GM10248 (cell line): ENCODE measurements at regions not wholly inside any gene's neighbourhood (a gene's known extent, or its start where the extent isn't known, plus 50 kb on each side); places are given as distances from the start of the nearest gene placed in this dataset.

Experiments used
- CTCF ChIA-PET: fragments of 300-600 bp; sonication (Branson Sonifier 250); formaldehyde crosslinking; extraction: SDS; loops from one replicate; lab custom pipeline; 2021; ENCODE audit warnings: antibody characterized with exemption; lab: Yijun Ruan, JAX
- POLR2A ChIA-PET: fragments of 350-650 bp; sonication (Branson Sonifier 250); formaldehyde crosslinking; extraction: SDS; loops from one replicate; lab custom pipeline; 2020; ENCODE audit warnings: antibody characterized with exemption; lab: Yijun Ruan, JAX
- DNase-seq: peaks from one replicate; pipeline ENCODE4 v3.0.0; 2012; ENCODE audit errors: extremely low spot score
- CTCF ChIP-seq: IDR thresholded peaks from 2 replicates; pipeline ENCODE4 v1.5.1; 2012; ENCODE audit warnings: mild to moderate bottlenecking, low read depth; ENCODE audit errors: extremely low read depth, missing control alignments, control extremely low read depth

- ChIA-PET CTCF (no interaction called here), POLR2A (no interaction called here)
- no peak for DNase-seq
- TF ChIP-seq CTCF = no peak
Observed at GRCh38 chr10:128281343-128281742, 155.1 kb upstream of the MKI67 start.

GRCh38 chr10:128281861-128282260, 155.6 kb upstream of the MKI67 start:
- TF ChIP-seq CTCF = no peak
- ChIA-PET CTCF (interaction anchor here (1.0 kb wide), 1 partner anchor 14 kb away, joined by 3 read pairs; no protein-coding TSS in a partner anchor), POLR2A (no interaction called here)
- no peak for DNase-seq

GRCh38 chr10:128286141-128286761, 160.0 kb upstream of the MKI67 start:
- CTCF ChIA-PET = interaction anchor here (1.0 kb wide), 1 partner anchor 23 kb away, joined by 3 read pairs; no protein-coding TSS in a partner anchor
- TF ChIP-seq CTCF = no peak
- POLR2A ChIA-PET = no interaction called here
- no peak for DNase-seq

- DNase-seq = no peak
- no peak for TF ChIP-seq CTCF
- POLR2A ChIA-PET = no interaction called here
- CTCF ChIA-PET = interaction anchor here (1.0 to 1.9 kb wide), 2 partner anchors 8 to 23 kb away, joined by 3 to 5 read pairs; no protein-coding TSS in a partner anchor
Observed at GRCh38 chr10:128286762-128287500, 160.7 kb upstream of the MKI67 start.

- TF ChIP-seq CTCF = no peak
- POLR2A ChIA-PET = no interaction called here
- CTCF ChIA-PET = interaction anchor here (1.9 kb wide), 1 partner anchor 9 kb away, joined by 5 read pairs; no protein-coding TSS in a partner anchor
- no peak for DNase-seq
Observed at GRCh38 chr10:128287921-128288320, 161.7 kb upstream of the MKI67 start.

- no peak for DNase-seq
- POLR2A ChIA-PET = no interaction called here
- TF ChIP-seq CTCF = no peak
- CTCF ChIA-PET = no interaction called here
Observed at GRCh38 chr10:128289621-128290020, 163.4 kb upstream of the MKI67 start.
